PC-9 (cell line): ENCODE measurements at regions not wholly inside any gene's neighbourhood (a gene's known extent, or its start where the extent isn't known, plus 50 kb on each side); places are given as distances from the start of the nearest gene placed in this dataset.
"Not testable (repeated sequence)": the region's sequence is repeated elsewhere in the genome, so short reads cannot be mapped to it uniquely, and the experiment has no call there.

Experiments
- CTCF ChIP-seq: fragments of 200-600 bp; sonication (generic); conservative IDR thresholded peaks from 2 replicates; pipeline ENCODE4 v1.6.1; 2017; ENCODE audit warnings: mixed run types, antibody characterized with exemption, mild to moderate bottlenecking, moderate library complexity
- EZH2 ChIP-seq: fragments of 200-600 bp; sonication (generic); IDR thresholded peaks from 2 replicates; pipeline ENCODE4 v1.8.0; 2017; ENCODE audit warnings: antibody characterized with exemption, low read depth

- not testable (repeated sequence) for TF ChIP-seq CTCF, EZH2
Observed at GRCh38 chr16:88227026-88227721, 155.6 kb upstream of the ZNF469 start.
